ENCODE measurements at regions not wholly inside any gene's neighbourhood (a gene's known extent, or its start where the extent isn't known, plus 50 kb on each side); places are given as distances from the start of the nearest gene placed in this dataset.

- DNase-seq (ENCODE audit: low spot score) = no peak
- intact Hi-C loops (cut with micrococcal nuclease; ENCODE audit: unreplicated experiment) = no loop called here
- H3K36me3 ChIP-seq (ENCODE audit: insufficient read depth, low read length, poor library complexity, severe bottlenecking) = no peaks in the 10 kb centered on the region
- H3K4me3 ChIP-seq (ENCODE audit: low read depth, low read length, poor library complexity, severe bottlenecking) = no peak overlapping the region
- no peaks in the 10 kb centered on the region for H3K4me1 ChIP-seq (ENCODE audit: insufficient read depth, low read length, poor library complexity, severe bottlenecking)
- H3K9me3 ChIP-seq (ENCODE audit: low read depth, low read length, poor library complexity, severe bottlenecking) = no peaks in the 10 kb centered on the region
- H3K27ac ChIP-seq (ENCODE audit: low read depth, low read length, poor library complexity, severe bottlenecking) = no peak overlapping the region
- H3K27me3 ChIP-seq (replicated peaks; ENCODE audit: insufficient read depth, low read depth, low read length, poor library complexity) = no peaks in the 10 kb centered on the region
- POLR2A ChIA-PET (ENCODE audit: low non-redundant PET) = no interaction called here
- BruUV-seq (replicated peaks) = no TSS peak
- CTCF ChIA-PET = no interaction called here
- TF ChIP-seq EZH2 (IDR thresholded peaks at IDR 0.05; ENCODE audit: borderline replicate concordance, low read depth, low read length, poor library complexity, severe bottlenecking) (no peak), CTCF (conservative IDR thresholded peaks at IDR 0.05; ENCODE audit: low read depth, low read length) (no peak)
These were observed 483.9 kb downstream of the OMA1 start for GRCh38 chr1:58062635-58063034.

GRCh38 chr1:58060559-58061170 is 485.9 kb downstream of the OMA1 start:
- Histone ChIP-seq H3K36me3 (ENCODE audit: insufficient read depth, low read length, poor library complexity, severe bottlenecking) (no peaks in the 10 kb centered on the region), H3K27me3 (replicated peaks; ENCODE audit: insufficient read depth, low read depth, low read length, poor library complexity) (no peaks in the 10 kb centered on the region), H3K4me3 (ENCODE audit: low read depth, low read length, poor library complexity, severe bottlenecking) (no peak overlapping the region), H3K27ac (ENCODE audit: low read depth, low read length, poor library complexity, severe bottlenecking) (no peak overlapping the region), H3K9me3 (ENCODE audit: low read depth, low read length, poor library complexity, severe bottlenecking) (no peaks in the 10 kb centered on the region), H3K4me1 (ENCODE audit: insufficient read depth, low read length, poor library complexity, severe bottlenecking) (no peaks in the 10 kb centered on the region)
- DNase-seq (ENCODE audit: low spot score) = no peak
- ChIA-PET POLR2A (ENCODE audit: low non-redundant PET) (no interaction called here), CTCF (no interaction called here)
- no TSS peak for BruUV-seq (replicated peaks)
- intact Hi-C loops (cut with micrococcal nuclease; ENCODE audit: unreplicated experiment) = no loop called here
- TF ChIP-seq EZH2 (IDR thresholded peaks at IDR 0.05; ENCODE audit: borderline replicate concordance, low read depth, low read length, poor library complexity, severe bottlenecking) (no peak), CTCF (conservative IDR thresholded peaks at IDR 0.05; ENCODE audit: low read depth, low read length) (no peak)

GRCh38 chr1:58059789-58060188 is 486.7 kb downstream of the OMA1 start:
- TF ChIP-seq EZH2 (IDR thresholded peaks at IDR 0.05; ENCODE audit: borderline replicate concordance, low read depth, low read length, poor library complexity, severe bottlenecking) = no peak
- no peak for TF ChIP-seq CTCF (conservative IDR thresholded peaks at IDR 0.05; ENCODE audit: low read depth, low read length)
- ChIA-PET POLR2A (ENCODE audit: low non-redundant PET) (no interaction called here), CTCF (no interaction called here)
- intact Hi-C loops (cut with micrococcal nuclease; ENCODE audit: unreplicated experiment) = no loop called here
- no TSS peak for BruUV-seq (replicated peaks)
- Histone ChIP-seq H3K27ac (ENCODE audit: low read depth, low read length, poor library complexity, severe bottlenecking) (no peak overlapping the region), H3K27me3 (replicated peaks; ENCODE audit: insufficient read depth, low read depth, low read length, poor library complexity) (no peaks in the 10 kb centered on the region), H3K4me3 (ENCODE audit: low read depth, low read length, poor library complexity, severe bottlenecking) (no peak overlapping the region), H3K9me3 (ENCODE audit: low read depth, low read length, poor library complexity, severe bottlenecking) (no peaks in the 10 kb centered on the region), H3K4me1 (ENCODE audit: insufficient read depth, low read length, poor library complexity, severe bottlenecking) (no peaks in the 10 kb centered on the region), H3K36me3 (ENCODE audit: insufficient read depth, low read length, poor library complexity, severe bottlenecking) (no peaks in the 10 kb centered on the region)
- DNase-seq (ENCODE audit: low spot score) = no peak
